Left ventricle myocardium superior (tissue), 1 donor: ENCODE measurements at regions not wholly inside any gene's neighbourhood (a gene's known extent, or its start where the extent isn't known, plus 50 kb on each side); places are given as distances from the start of the nearest gene placed in this dataset.

Experiments
- ATAC-seq: fragments of 200-7000 bp; cut with Tn5 transposase; one replicate; pipeline ENCODE4 v1.9.1; 2020; ENCODE audit warnings: mild to moderate bottlenecking, moderate library complexity
- DNase-seq: peaks from one replicate; pipeline ENCODE4 v3.0.0-alpha.2; 2020
- intact Hi-C: fragments of 100-400 bp; cut with micrococcal nuclease; formaldehyde crosslinking; loops from one replicate; pipeline ENCODE4 v1.11.0; 2022
- donor health status: DM: no; HTN: yes; CAD: no; lungs with severe emphysema.

- intact Hi-C loops, result no loop called here
- ATAC-seq (no peak), DNase-seq (no peak)
These were observed 406.9 kb upstream of the NMUR2 start for GRCh38 chr5:152811988-152812387.

DNA sequence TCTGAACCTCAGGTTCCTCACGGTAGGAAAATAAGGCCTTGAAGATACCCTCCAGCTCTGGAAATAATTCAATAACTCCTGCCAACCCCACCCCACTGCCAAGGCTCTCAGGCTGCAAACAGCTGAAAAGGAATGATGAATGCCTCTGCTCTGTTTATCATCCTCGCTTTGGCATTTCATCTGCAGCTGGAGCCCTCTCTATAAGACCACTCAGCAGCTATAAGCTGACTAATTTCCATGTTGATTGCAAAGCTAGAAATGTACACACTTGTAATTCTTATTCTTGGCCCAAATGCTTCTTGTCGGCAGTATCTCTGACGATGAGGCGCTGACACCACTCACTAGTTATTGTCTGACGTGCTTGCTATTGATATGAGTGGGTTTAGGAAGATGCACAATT is 408.4 kb upstream of the NMUR2 start:
- ATAC-seq (no peak), DNase-seq (no peak)
- intact Hi-C loops, result no loop called here

DNA sequence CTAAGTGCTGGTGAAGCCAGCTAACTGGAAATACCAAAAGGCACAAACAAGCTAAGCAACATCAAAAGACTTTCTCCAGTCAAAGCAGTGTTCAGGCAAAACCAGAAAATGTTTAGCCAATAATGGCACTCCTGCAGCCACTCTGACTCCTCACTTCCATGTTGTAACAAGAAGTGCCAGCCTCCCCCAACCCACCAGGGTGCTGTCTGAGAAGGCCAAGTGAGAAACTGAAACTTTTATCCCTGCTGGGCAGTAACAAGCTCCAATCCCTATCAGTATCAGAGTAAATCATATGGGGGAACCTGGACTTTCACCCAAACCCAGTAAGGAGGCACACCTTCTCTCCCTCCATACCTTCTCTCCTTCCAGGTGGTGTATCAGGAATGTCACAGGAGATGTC is 414.8 kb upstream of the NMUR2 start:
- intact Hi-C loops, result no loop called here
- ATAC-seq (no peak), DNase-seq (no peak)

DNA sequence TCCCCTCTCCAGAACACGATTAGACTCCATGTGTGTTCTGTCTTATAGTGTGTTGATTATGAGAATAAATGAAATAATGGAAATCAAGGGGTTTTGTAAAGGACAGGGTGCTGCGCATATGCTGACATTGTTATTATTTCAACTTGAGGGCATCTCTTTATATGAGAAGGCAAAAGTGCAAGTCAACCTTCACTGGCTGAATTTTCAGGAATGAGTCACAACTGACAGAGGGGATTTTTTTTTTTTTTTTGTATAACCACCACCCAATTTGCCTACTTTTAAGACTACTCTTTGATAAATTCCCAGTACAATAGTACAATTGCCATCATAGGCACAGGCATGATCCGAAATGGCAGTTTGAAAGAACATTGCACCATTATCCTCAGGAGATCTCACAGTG is 419.2 kb upstream of the NMUR2 start:
- intact Hi-C loops, result no loop called here
- no peak for ATAC-seq

DNA sequence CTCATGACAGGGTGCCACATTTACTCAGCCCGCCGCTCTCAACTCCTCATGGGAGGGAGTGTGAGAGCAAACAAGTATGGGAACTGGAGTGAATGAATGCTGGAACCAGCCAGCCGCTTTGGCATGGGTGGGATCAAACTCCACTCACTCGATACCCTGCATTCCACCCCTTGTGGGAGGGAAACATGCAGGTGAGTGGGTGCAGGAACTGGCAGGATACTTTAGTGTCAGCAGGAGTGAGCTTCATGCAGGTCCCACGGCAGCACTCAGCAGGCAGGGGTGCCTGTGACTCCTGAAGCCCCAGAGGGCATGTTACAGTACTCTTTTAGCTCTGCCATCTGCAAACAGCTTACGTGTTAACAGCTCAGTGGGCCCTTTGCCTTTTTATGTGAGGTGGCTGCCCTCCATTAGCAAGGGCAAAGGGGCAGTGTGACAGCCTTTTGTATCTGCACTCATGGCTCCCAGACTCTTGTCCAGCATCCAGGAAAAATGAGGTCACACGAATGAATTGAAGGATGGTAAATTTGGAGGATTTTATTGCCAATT is 433.2 kb upstream of the NMUR2 start:
- intact Hi-C loops, result no loop called here
- no peak for DNase-seq
- ATAC-seq, result peak; percentile 32

More for the DNA sequence above, 419.2 kb upstream of the NMUR2 start:
- DNase-seq, result no peak

DNA sequence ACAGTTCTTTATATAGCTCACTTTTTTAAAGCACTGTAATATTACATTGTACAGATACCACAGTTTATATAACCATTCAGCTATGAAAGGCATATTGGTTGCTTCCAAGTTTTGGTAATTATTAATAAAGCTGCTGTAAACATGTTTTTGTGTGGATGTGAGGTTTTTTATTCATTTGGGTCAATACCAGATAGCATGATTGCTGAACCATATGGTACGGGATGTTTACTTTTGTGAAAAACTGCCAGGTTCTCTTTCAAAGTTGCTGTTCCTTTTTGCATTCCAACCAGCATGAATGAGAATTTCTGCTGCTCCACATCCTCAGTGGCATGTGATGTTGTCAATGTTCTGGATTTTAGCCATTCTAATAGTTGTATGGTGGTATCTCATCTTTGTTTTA is 439.6 kb upstream of the NMUR2 start:
- intact Hi-C loops, result no loop called here
- DNase-seq (no peak), ATAC-seq (no peak)

DNA sequence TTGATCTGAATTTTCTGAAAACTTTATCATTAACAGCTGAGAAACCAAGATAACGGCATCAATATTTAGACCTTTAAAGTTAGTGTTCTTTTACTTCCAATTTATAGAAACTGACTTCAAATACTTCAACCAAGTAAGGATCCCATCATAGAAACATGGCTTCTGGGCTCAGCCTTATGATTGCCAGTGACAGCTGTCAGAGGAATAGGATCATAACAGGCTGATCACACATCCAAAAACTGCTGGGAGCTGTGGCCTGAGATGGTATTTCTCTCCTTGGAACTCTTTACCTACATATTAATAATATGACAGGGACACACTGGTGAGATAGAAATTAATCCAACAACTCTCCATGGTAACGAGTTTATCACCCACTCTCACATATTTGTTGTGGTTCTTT is 448.3 kb upstream of the NMUR2 start:
- intact Hi-C loops, result no loop called here
- no peak for ATAC-seq
- DNase-seq, result no peak

GRCh38 chr5:152855441-152855840 is 450.4 kb upstream of the NMUR2 start:
- intact Hi-C loops, result no loop called here
- no peak for ATAC-seq
- no peak for DNase-seq

DNA sequence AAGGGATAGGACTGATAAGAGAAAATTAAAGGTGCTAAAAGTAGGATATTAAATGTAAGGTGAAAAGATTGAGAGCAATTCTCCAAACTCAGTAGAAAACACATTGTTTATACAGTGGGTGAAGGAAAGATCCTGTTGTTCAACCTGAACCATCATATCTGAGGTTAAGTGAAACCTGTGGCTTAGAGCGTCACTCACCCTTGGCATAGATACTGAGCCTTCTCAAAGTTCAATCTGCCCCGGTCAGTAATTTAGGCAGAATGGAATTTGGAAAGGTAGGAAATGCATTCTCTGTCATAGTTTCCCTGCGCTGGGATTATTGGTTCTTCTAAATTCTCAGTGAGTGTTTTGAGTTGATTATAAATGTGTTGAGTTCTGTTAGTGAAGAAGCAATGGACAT is 456.2 kb upstream of the NMUR2 start:
- no peak for DNase-seq
- no peak for ATAC-seq
- intact Hi-C loops, result no loop called here

GRCh38 chr5:152864447-152864846 is 459.4 kb upstream of the NMUR2 start:
- DNase-seq, result no peak
- ATAC-seq, result no peak
- intact Hi-C loops, result no loop called here

DNA sequence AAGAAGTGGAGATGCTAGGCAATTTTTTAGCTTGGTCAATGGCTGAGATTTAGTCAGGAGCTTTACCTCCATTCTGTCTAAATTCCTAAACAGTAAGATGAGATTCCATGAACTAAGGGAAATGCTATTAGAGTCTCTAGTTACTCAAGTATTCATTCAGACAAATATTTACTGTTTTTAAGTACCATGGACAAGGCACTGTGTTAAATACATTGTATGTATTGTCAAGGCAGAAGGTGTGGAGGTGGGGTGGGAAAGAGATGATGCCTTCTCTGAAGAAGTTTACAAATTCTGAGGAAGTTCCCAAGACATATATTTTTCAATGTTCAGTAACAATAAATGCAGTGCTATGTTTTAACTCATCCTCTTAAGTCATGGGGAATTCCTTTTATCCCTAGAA is 459.9 kb upstream of the NMUR2 start:
- DNase-seq, result no peak
- ATAC-seq, result no peak
- intact Hi-C loops, result no loop called here

DNA sequence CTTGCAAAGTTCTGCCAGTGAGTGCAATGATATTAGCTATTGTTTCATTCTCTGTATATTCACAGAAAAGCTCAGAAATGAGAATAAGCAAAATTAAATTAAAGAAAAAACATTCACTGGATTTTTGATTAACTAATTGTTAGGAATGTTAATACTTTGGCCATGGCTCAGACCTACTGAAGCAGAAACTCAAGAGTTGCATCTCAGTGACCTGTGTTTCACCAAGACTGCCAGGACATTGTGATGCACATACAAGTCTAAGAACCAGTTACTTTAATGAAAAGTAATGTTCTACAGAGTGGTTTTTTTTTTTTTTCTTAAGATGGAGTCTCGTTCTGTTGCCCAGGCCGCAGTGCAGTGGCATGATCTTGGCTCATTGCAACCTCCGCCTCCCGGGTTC is 464.9 kb upstream of the NMUR2 start:
- intact Hi-C loops, result no loop called here
- DNase-seq (no peak), ATAC-seq (no peak)

DNA sequence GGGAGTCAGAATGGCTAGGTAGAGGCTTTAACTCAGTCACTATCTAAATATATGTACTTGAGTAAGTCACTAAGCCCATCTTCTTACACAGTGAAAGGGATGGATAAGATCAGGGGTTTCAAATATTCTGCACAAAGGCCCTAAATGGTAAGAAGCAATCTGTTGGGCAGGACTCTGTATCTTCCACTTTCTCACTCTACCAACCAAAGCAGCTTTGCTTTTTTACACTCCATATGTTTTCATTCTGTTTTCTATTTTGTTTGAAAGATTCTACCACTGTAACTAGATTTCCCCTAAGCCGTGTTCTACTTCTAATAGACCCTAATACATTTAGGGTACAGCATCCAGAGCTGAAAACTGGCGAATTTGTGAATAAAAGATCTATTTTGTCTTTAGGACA is 477.5 kb upstream of the NMUR2 start:
- intact Hi-C loops, result no loop called here
- no peak for ATAC-seq
- DNase-seq, result no peak

DNA sequence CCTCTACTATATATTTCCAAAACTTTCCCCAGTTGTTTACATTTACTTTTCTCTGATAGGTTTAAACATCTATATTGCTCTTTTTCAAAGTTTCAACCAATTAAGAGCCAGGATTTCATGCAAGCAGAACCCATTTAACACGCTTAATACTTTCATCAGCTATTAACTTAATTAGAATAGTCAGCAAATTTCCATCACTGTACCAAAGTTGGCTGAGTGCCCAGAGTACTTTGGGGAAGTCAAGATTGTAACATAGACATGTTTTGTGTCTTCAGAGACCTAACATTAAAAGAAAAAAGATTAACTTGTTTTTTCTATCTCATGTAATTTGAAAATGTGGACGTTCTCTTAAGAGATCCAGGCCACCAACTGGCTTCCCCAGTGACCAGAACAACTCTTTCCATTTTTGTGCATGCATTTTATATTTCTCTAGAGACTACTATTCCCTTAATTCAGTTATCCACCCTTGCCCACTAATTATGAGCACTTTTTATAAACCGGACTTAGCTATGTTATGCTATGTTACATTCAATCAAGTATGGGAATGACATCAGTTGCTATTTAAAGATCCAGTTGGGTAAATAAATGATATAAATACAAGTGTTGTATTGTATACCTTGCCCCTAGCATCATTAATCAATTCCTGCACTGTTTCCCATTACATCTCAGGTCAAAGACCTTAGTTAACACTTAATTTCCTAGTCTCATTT is 478.1 kb upstream of the NMUR2 start:
- DNase-seq, result no peak
- intact Hi-C loops, result no loop called here
- no peak for ATAC-seq

DNA sequence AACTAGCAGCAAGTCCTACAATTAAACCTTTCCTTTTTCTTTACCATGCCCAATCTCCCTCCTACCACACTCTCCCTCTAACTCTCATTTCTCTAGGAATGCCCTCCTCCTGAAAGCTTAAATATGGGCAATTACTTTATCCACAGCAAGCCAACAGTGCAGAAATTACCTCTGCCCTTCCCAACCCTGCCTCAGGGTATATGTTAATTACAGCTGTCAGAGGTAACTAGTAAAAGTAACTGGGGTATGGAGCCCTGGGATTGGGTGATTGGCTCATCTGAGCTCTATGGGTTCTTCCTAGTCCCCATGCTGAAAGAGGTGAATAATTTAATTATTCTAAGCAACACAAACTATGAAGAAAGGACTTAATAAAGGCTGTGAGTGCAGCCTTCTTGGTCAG is 478.9 kb upstream of the NMUR2 start:
- no peak for DNase-seq

DNA sequence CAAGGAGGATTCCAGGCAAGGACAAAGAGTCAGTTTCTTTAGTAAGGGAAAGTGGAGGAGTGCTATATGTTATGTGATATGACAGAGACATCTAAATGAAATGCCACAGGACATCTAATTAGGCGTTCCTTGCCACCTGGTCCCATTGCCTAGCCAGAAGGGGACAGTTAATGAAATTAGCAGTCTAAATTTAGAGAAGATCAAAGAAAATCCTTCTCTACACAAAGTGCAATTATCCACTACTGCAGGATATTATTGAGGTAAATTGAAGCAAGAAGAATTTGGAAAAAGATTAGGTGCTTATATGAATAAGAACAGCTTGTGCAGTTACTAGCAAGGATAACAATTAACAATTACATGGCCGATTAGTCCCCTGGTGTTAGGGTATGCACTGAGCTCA is 495.3 kb upstream of the NMUR2 start:
- intact Hi-C loops, result no loop called here
- no peak for ATAC-seq
- no peak for DNase-seq

More for the DNA sequence above, 478.9 kb upstream of the NMUR2 start:
- intact Hi-C loops, result no loop called here
- no peak for ATAC-seq

GRCh38 chr5:152901754-152902153 is 496.7 kb upstream of the NMUR2 start:
- DNase-seq (no peak), ATAC-seq (no peak)
- intact Hi-C loops, result no loop called here

GRCh38 chr5:152905286-152905685 is 500.2 kb upstream of the NMUR2 start:
- DNase-seq (no peak), ATAC-seq (no peak)
- intact Hi-C loops, result no loop called here

DNA sequence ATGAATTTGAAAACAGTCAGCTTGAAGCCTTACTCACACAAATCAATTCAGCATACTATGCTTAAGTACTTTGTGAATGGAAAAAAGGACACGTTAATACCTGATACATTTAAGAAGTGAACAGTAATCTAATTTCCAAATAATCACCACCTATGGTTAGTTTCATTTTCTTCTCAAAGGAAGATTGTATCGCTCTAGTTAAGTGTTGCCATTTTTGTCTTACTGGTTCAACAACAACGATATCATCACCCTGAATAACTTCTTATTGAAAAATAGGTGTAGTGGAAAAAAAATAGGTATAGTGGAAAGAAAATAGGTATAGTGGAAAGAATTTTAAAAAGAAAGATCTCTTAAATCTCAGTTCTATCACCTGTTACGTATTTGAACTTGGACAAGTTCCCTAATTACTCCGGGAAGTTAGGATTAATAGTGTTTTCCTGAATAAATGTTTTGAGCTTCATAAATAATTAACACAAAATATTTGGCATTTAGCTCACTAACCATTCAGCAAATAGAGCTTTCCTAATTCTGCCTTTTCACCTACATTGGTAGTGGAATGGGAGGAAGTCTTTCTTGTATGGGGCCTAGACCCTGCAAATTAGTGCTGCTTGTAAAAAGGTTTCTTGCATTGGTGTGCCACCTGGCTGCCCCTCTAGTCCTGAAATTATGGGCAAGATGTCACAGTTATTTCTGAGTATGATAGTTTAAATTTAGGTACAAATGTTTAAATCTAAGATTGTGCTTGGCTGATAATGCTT is 502.6 kb upstream of the NMUR2 start:
- no peak for DNase-seq
- intact Hi-C loops, result no loop called here
- ATAC-seq, result no peak

GRCh38 chr5:152912924-152913323 is 507.8 kb upstream of the NMUR2 start:
- intact Hi-C loops, result no loop called here
- DNase-seq, result no peak
- ATAC-seq, result no peak

DNA sequence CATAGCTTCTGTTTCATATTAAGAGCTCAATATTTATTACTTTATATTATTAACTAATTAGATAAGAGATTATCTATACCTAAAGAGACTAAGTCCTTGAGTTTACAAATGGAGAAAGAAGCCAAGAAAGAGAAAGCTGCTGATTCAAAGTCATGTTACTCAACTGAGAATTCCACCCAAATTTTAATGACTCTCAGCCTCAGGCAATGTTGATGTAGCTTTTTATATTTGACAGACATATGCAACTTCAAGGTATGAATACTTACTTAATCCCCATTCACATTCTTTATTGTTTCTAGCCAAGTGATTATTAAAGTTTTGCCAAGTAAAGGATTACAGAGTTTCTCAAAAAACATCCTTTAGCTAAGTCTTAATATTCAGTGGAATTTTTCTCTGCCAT is 527.5 kb upstream of the NMUR2 start:
- DNase-seq (no peak), ATAC-seq (no peak)
- intact Hi-C loops, result no loop called here
